HG02852 (cell line): ENCODE measurements at regions not wholly inside any gene's neighbourhood (a gene's known extent, or its start where the extent isn't known, plus 50 kb on each side); places are given as distances from the start of the nearest gene placed in this dataset.
"Not testable (repeated sequence)": the region's sequence is repeated elsewhere in the genome, so short reads cannot be mapped to it uniquely, and the experiment has no call there.

Source experiments
- ATAC-seq: cut with Tn5 transposase; IDR thresholded peaks from one replicate; pipeline ENCODE4 v1.9.1; 2021; ENCODE audit warnings: mild to moderate bottlenecking, moderate library complexity; ENCODE audit not compliant: unreplicated experiment

- no peak for ATAC-seq
Measured at GRCh38 chr2:109052922-109053321, 63.9 kb upstream of the EDAR start.

GRCh38 chr2:109049022-109049421 lies 60.0 kb upstream of the EDAR start:
- no peak for ATAC-seq

GRCh38 chr2:109048163-109048562 lies 59.1 kb upstream of the EDAR start:
- no peak for ATAC-seq

- not testable (repeated sequence) for ATAC-seq
Measured at GRCh38 chr2:109047569-109047968, 58.5 kb upstream of the EDAR start.

- ATAC-seq = peak; percentile 57
Measured at GRCh38 chr2:109046925-109047508, 58.0 kb upstream of the EDAR start.

GRCh38 chr2:109045505-109045904 lies 56.5 kb upstream of the EDAR start:
- no peak for ATAC-seq

- no peak for ATAC-seq
Measured at GRCh38 chr2:109038992-109039391, 50.0 kb upstream of the EDAR start.
